ENCODE measurements at regions not wholly inside any gene's neighbourhood (a gene's known extent, or its start where the extent isn't known, plus 50 kb on each side); places are given as distances from the start of the nearest gene placed in this dataset.

DNA sequence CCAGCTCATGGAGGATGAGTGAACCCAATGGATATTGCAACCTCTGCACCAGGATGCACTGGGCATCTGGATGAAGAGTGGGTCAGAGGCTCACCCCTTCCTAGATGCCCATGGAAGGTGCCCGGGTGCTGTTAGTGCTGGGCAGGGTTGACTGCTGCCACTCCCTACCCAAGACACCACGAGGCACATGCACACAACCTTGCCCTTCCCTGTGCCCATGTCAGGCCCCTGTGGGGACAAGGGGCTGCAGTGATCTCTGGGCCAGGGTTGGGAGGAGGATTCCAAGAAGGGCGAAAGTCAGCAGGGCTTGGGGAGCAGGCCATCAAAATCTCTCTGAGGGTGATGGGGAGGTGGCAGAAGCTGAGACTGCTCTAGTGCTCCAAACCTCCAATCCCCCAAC is 309.7 kb upstream of the ST6GAL2 start:
- TF ChIP-seq, protein P1, sequence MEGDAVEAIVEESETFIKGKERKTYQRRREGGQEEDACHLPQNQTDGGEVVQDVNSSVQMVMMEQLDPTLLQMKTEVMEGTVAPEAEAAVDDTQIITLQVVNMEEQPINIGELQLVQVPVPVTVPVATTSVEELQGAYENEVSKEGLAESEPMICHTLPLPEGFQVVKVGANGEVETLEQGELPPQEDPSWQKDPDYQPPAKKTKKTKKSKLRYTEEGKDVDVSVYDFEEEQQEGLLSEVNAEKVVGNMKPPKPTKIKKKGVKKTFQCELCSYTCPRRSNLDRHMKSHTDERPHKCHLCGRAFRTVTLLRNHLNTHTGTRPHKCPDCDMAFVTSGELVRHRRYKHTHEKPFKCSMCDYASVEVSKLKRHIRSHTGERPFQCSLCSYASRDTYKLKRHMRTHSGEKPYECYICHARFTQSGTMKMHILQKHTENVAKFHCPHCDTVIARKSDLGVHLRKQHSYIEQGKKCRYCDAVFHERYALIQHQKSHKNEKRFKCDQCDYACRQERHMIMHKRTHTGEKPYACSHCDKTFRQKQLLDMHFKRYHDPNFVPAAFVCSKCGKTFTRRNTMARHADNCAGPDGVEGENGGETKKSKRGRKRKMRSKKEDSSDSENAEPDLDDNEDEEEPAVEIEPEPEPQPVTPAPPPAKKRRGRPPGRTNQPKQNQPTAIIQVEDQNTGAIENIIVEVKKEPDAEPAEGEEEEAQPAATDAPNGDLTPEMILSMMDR (IDR thresholded peaks at IDR 0.05; ENCODE audit: insufficient read depth, low read depth, low read length), result no peak
- Histone ChIP-seq H3K36me3 (ENCODE audit: control insufficient read depth, insufficient read depth, low read length) (no peaks in the 10 kb centered on the region), H3K27me3 (ENCODE audit: control insufficient read depth, insufficient read depth, low read length) (no peaks in the 10 kb centered on the region), H3K4me3 (ENCODE audit: low read depth, low read length) (no peak overlapping the region)
- ChIA-PET POLR2A (no interaction called here), CTCF (no interaction called here)
- DNase-seq (ENCODE audit: low read depth), result no peak

DNA sequence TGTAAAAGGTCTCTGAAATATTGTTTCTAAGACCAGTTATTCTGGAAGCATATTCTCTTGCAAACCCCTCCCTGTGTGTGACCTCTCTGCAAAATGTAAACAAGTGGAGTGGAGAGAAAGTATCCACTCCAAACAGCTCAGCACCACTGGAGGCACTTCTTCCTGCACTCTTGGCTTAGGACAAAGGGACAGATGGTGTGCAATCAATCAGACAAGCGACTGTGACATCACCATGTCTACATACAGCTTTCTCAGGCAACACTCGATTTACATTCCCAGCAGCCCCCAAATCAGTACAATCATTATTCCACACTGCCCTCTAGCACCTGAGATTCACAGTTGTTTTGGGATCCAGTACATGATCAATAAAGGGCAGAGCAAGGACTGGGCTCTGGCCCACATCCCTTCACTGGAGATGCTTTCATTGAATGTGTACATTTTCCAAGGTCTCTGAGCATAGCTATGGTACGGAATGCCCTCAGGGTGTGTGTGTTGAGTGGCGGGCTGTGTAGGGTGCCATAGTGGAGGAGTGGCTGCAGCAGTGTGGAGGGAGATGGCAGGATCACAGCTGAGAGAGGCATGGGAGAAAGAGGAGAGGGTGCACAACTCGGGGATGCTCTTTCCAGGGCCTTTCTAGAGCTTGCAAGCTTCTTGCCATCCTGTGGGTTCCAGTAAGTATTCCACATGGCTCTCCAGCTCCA is 311.8 kb upstream of the ST6GAL2 start:
- DNase-seq (ENCODE audit: low read depth), result no peak
- Histone ChIP-seq H3K36me3 (ENCODE audit: control insufficient read depth, insufficient read depth, low read length) (no peaks in the 10 kb centered on the region), H3K4me3 (ENCODE audit: low read depth, low read length) (no peak overlapping the region), H3K27me3 (ENCODE audit: control insufficient read depth, insufficient read depth, low read length) (no peaks in the 10 kb centered on the region)
- CTCF ChIA-PET, result no interaction called here
- POLR2A ChIA-PET, result no interaction called here
- TF ChIP-seq, protein P1 (IDR thresholded peaks at IDR 0.05; ENCODE audit: insufficient read depth, low read depth, low read length), result no peak

DNA sequence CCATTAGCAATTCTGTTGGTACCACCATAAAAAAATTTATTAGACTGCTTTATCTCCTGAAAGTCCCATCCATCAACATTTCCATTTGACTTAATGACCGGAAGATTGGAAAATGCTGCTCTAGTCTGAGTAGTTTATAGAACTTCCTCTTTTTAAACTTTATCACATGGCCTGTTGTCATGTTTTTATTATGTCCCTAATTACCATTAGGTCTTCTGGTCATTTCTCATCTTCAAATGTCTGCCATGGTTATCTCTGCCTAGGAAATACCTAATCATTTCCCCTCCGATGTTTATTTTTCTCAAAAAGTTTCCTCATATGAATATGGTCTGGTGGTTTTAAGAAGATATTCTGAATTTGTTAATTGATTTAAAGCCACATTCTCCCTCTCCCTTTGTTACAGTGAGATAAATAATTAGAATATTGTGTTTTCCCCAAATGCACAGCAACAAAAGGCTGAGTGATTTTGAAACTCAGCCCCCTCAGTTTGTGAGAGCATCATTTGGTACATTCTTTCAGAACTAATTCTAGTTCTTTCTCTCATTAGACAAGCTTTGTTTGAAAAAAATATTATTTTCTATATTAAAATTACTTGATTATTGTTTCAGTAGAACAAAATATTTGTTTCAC is 317.1 kb upstream of the ST6GAL2 start:
- TF ChIP-seq, protein P1 (IDR thresholded peaks at IDR 0.05; ENCODE audit: insufficient read depth, low read depth, low read length), result no peak
- no peaks in the 10 kb centered on the region for H3K36me3 ChIP-seq (ENCODE audit: control insufficient read depth, insufficient read depth, low read length)
- H3K27me3 ChIP-seq (ENCODE audit: control insufficient read depth, insufficient read depth, low read length), result no peaks in the 10 kb centered on the region
- ChIA-PET POLR2A (no interaction called here), CTCF (no interaction called here)
- H3K4me3 ChIP-seq (ENCODE audit: low read depth, low read length), result no peak overlapping the region
- no peak for DNase-seq (ENCODE audit: low read depth)

DNA sequence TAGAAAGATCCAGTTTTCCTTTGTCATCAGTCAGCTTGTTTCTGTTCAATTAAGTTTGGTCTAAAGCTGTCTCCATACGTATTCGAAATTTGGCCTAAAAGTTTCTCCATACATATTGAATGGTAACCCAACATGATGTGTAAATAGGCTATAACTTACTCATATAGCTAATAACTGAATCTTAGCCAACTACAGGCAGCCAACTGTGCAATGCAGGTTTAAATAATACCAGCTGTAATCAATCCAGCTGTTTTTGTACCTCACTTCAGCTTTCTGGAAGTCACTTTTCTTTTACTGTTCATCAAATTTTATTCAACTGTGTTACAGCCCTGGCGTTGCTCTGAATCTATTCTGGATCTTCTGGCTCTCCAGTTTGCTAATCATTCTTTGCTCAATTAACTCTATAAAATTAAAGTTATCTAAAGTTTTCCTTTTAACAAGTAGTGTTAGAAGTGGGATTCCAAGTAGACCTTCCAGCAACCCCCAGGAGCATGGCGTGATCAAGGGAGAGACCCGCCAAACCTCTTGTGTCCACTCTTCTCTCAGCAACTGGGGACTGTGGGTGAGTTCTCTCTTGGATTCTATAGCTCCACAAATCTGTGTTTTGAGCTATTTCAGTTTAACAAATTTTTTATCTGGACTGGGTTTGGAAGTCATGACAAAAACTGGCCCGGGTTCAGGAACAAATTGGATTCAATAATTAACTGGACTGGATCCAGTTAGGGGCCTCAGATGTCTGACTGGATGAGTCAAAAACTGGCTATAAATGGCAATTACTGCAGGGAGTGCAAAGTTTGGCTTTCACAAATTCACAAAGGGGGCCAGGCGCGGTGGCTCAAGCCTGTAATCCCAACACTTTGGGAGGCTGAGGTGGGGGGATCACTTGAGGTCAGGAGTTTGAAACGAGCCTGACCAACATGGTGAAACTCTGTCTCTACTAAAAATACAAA is 329.7 kb upstream of the ST6GAL2 start:
- TF ChIP-seq, protein P1 (IDR thresholded peaks at IDR 0.05; ENCODE audit: insufficient read depth, low read depth, low read length), result no peak
- Histone ChIP-seq H3K36me3 (ENCODE audit: control insufficient read depth, insufficient read depth, low read length) (no peaks in the 10 kb centered on the region), H3K27me3 (ENCODE audit: control insufficient read depth, insufficient read depth, low read length) (no peaks in the 10 kb centered on the region), H3K4me3 (ENCODE audit: low read depth, low read length) (no peak overlapping the region)
- DNase-seq (ENCODE audit: low read depth), result no peak
- CTCF ChIA-PET, result no interaction called here
- POLR2A ChIA-PET, result no interaction called here

DNA sequence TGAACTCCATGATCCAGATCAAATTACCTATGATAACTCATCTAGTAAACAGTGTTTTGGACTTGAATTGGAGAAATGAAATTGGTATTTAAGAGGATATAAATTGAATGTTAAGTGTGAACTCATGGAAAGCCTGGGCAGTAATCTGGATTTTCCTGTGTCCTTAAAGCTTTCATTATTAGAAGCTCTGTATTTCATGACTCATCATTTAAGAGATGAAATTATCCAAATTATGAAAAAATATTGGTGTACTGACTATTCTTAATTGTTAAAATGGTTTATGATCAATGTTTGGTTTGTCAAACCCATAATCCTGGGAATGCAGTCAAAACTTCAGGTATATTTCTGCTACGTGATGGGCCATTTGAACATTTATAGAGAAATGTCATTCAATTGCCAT is 332.2 kb upstream of the ST6GAL2 start:
- TF ChIP-seq, protein P1 (IDR thresholded peaks at IDR 0.05; ENCODE audit: insufficient read depth, low read depth, low read length), result no peak
- CTCF ChIA-PET, result interaction anchor here (1.2 kb wide), 1 partner anchor 12 kb away, joined by 3 read pairs; no protein-coding TSS in a partner anchor
- H3K36me3 ChIP-seq (ENCODE audit: control insufficient read depth, insufficient read depth, low read length), result no peaks in the 10 kb centered on the region
- H3K4me3 ChIP-seq (ENCODE audit: low read depth, low read length), result no peak overlapping the region
- POLR2A ChIA-PET, result no interaction called here
- no peaks in the 10 kb centered on the region for H3K27me3 ChIP-seq (ENCODE audit: control insufficient read depth, insufficient read depth, low read length)
- DNase-seq (ENCODE audit: low read depth), result no peak
